HG03064 (cell line): ENCODE measurements at regions not wholly inside any gene's neighbourhood (a gene's known extent, or its start where the extent isn't known, plus 50 kb on each side); places are given as distances from the start of the nearest gene placed in this dataset.
"Not testable (repeated sequence)": the region's sequence is repeated elsewhere in the genome, so short reads cannot be mapped to it uniquely, and the experiment has no call there.

ENCODE experiments used
- ATAC-seq: cut with Tn5 transposase; IDR thresholded peaks from one replicate; pipeline ENCODE4 v1.9.1; 2021; ENCODE audit warnings: low read depth; ENCODE audit not compliant: unreplicated experiment

DNA sequence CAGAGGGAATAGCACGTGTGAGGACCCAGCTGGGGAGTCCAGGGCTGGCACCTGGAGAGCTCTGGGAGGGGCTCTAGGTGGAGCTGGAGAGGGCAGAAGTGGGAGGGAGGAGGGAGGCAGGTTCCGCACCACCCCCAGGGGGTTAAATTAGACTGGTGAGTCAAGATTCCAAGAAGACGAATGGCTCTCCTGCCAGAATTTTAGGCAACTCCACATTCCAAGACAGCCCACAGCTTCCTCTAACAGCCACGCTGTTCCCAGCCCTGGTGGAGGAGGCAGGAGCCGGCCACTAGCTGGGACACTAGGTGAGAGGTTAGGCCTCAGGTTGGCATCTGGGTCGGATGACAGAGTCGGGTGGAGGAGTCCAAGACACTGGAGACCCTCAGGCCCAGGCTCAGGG is 60.2 kb downstream of the TFAP2C start:
- ATAC-seq, result no peak

DNA sequence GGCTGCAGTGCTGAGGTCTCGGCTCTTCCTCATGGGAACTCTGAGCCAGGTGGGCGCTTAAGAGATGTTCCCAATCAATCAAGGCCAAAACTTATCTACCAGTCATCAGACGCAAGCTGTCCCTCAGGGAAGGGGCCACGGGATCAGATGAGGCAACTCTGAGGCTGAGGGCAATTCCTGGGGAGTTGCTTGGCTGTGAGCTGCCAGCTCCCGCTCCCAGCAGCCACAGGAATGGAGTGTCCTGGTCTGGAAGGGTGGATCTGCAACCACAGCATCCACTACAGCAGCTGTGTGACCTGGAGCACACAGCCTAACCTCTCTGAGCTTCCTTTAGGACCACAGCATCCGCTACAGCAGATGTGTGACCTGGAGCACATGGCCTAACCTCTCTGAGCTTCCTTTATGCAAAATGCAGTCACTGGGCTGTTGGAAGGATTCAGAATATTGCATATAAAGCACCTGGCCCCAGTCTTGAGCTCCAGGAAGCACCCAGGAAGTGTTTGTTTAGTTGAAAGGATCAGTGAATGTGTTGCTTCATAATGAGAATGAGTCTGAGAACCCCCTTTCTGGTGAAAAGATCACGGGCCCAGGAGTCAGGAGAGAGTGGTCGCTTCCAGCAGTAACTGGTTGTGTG is 60.9 kb downstream of the TFAP2C start:
- ATAC-seq, result no peak

DNA sequence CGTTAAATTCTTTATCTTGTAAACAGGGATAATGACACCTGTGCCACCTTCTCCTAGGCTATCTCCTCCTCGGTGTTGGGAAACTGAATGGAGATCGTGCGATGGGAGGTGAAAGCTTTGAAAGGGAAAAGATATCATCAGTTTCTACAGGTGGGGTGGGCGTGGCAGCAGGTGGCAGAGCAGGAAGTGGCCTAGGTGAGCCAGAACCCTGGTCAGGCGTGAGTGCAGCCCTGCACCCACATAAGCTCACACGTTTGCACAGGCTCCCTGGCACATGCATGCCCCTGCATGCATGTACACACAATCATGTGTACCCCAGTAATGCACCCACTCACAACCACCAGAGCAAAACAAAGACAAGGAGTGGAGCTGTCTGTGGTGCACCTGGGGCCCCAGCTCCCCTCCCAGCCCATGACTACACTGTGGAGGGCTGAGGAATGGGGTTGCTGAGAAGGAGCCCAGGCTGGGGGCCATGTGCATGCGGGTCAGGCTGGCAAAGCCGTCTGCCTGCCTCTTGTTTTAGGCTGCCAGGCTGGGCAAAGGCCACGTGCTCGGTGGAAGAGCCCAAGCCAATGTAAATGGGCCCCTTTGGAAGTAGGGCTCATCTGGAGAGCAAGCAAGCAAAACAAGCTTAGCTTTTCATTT is 61.5 kb downstream of the TFAP2C start:
- no peak for ATAC-seq

GRCh38 chr20:56691325-56691998 is 62.4 kb downstream of the TFAP2C start:
- ATAC-seq, result no peak

DNA sequence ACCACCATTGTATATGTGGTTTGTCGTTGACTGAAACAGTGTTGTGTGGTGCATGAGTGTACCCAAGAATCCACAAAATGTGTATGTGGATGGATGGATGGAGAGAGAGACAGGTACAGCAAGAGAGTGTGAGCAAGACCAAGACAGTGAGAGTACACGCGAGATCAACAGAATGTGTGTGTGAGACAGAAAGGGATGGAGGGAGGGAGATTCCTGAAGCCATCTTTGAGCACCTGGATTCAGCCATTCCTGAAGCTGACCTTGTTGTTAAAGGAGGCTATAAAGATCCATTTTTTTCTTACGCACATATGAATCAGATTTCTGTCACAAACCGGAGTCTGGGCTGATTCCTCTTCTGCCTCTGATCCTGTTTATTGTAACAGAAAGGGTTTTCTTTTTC is 64.1 kb downstream of the TFAP2C start:
- ATAC-seq, result no peak

DNA sequence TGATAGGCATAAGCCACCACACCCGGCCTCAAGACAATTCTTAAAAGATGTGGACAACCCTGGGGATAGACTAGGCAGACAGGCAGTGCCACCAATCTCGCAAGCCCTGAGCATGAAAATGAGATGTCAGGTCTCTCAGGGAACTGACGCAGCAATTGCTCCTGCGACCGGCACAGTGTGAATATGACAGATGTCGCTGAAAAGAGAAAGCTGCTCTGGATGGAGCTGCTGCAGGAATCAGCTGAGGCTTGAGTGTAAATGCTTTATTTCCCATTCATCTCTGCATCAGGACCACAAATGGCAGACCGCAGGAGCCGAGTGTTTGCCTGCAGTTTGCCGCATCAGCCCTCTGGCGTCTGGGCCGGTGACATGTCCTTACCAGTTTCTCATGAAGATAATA is 68.4 kb downstream of the TFAP2C start:
- ATAC-seq, result no peak

DNA sequence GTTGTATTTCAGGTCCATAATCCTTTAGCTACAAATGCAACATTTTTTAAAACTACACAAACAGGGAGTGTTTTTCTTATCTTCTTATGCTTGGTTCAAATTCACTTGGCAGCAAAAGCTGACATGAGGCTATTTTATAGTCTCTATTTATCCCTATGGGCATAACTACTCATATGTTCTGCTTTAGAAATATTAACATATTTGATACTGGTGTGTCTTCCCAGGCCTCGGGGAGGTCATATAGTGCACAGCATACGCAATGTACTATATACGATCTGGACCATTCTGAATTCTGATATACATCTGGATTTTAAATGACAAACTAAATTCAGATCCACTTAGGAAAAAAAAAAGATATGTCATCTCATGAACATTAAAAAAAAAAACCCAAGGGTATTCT is 69.2 kb downstream of the TFAP2C start:
- no peak for ATAC-seq

DNA sequence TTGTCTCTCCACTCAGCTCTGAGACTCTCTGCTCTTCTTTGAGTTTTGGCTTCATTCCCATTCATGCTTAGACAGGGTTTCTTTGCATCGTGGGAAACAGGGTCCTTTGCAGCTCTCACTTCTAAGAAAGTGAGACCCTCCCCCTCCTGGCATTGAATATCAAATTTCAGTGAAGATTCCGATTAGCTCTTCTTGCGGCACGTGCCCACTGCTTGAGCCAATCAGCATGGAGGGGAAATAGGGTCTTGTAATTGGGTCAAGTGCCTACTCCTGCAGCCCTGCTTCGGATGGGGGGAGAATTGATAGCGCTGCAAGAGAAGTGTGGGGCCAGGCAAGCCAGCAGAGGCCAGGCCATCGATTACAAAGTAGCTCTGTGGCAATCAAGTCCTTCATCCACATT is 69.6 kb downstream of the TFAP2C start:
- ATAC-seq, result no peak

DNA sequence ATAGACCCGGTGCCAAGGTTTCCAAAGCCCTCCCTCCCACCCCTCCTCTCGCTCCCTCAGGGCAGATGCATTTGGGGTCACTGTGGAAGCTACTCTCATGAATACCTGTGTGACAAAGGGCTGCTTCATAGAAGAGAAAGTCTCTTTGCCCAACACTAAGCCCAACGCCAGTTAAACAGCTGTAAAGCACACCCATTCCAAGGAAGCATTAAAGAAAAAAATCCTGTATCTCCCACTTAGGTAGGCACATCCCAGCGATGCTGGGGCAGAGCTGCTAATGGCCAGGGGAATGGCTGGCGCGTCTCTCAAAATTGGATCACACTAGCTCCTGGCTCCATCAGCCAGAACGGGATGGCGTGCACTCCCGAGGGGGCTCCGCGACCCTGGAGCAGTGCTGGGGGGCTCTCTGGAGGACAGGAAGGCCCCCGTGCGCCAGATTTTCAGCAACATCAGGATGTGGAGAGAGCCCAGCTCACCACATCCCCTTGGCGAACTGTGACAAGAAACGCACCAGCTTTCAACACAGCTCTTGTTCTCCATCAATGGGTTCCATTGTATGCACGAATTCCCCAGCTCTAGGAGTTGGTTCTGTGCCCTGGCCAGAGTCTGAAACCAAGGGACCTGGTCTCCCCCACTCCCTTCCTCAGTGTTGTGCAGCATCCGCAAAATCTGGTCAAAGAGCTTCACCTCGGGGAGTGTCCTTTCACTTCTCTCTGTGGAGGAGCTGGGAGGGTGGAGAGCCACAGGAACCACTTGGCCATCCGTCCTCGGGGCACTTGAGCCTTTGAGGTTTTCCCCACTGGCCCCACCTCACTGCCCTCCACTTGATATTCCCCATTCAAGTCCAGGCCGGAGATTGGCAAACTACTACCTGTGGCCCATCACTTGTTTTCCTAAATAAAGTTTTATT is 74.1 kb downstream of the TFAP2C start:
- ATAC-seq, result no peak

- ATAC-seq, result no peak
These were observed 77.8 kb downstream of the TFAP2C start for GRCh38 chr20:56706867-56707360.

DNA sequence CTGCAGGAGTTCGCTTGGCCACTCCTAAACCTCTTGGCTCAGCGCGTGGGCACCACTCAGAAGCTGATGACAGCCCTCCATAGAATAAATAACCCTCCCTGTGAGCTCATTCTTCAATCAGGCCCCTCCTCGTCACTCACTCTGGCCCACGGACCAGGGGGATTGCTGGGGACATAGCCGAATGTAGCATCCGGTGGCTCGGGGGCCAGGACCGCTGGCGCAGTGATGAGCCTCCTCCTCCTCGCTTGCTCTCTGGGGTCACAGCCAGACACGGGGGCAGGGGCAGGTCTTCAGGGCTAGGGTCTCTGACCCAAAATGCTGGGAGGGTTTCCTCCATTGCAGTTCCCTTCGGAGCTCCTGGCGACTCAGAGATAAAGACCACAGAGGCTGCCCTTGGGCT is 79.9 kb downstream of the TFAP2C start:
- no peak for ATAC-seq

DNA sequence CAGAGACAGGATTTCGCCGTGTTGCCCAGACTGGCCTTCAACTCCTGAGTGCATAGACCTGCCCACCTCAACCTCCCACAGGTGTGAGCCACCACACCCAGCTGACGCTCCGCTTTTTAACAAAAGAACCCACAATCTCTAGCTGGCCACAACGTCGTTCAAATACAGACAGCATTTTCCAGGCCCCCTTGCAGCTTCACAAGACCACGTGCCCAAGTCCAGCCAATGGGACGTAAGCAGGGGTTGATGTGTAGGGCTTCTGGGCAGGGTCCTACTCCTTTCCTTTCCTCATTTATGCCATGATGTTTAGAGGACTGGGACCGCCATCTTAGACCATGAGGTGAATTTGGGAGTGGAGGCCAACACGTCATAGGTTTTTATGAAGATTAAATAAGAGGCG is 81.0 kb downstream of the TFAP2C start:
- ATAC-seq, result no peak

GRCh38 chr20:56710577-56710976 is 81.5 kb downstream of the TFAP2C start:
- not testable (repeated sequence) for ATAC-seq

GRCh38 chr20:56711018-56711417 is 81.9 kb downstream of the TFAP2C start:
- no peak for ATAC-seq

- no peak for ATAC-seq
These were observed 86.2 kb downstream of the TFAP2C start for GRCh38 chr20:56715309-56715708.

- no peak for ATAC-seq
These were observed 86.9 kb downstream of the TFAP2C start for GRCh38 chr20:56715902-56716519.

DNA sequence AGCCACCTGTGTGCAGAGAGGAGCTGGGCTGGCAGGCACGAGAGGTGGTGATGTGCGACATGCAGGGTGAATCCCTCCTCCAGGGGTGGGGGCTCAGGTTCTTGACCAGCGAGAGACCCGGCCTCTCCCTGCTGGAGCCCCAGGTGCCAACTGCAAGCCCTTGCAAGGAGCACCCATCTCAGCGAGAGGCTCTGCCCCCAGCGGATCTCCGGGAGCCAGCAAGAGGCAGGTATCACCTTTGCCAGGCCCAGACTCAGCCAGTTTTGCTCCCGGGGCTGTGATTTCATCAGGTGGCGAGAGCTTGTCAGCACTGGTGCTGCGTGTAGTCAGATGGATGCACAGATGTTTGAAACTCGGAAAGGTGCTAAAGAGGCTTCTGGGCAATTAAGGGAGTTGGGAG is 87.7 kb downstream of the TFAP2C start:
- ATAC-seq, result no peak

DNA sequence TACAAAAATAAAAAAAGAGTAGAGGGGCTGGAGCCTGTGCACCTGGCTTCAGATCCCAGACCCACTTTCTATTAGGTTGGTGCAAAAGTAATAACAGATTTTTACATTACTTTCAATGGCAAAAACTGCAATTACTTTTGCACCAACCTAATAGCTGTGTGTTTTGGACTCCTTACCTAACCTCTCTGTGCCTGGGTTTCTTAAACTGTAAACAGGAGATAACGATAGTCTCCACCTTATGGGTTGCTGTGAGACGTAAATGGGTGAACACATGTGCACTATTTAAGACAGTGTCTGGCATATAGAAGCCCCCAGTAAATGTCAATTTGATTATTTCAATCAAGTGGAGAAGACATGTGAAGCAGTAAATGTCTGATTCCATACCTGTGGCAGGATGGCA is 89.7 kb downstream of the TFAP2C start:
- ATAC-seq, result no peak

GRCh38 chr20:56720620-56721213 is 91.6 kb downstream of the TFAP2C start:
- ATAC-seq, result no peak

GRCh38 chr20:56722042-56722441 is 92.9 kb downstream of the TFAP2C start:
- no peak for ATAC-seq
